GM12892 (cell line): ENCODE measurements at regions not wholly inside any gene's neighbourhood (a gene's known extent, or its start where the extent isn't known, plus 50 kb on each side); places are given as distances from the start of the nearest gene placed in this dataset.

Experiments used
- POLR2A ChIP-seq: IDR thresholded peaks from 2 replicates; pipeline ENCODE4 v1.6.1; 2011; ENCODE audit warnings: low read depth, low read length, control low read depth
- POLR2AphosphoS5 ChIP-seq: IDR thresholded peaks from 2 replicates; pipeline ENCODE4 v1.6.1; 2011; ENCODE audit warnings: low read depth, low read length, control low read depth

DNA sequence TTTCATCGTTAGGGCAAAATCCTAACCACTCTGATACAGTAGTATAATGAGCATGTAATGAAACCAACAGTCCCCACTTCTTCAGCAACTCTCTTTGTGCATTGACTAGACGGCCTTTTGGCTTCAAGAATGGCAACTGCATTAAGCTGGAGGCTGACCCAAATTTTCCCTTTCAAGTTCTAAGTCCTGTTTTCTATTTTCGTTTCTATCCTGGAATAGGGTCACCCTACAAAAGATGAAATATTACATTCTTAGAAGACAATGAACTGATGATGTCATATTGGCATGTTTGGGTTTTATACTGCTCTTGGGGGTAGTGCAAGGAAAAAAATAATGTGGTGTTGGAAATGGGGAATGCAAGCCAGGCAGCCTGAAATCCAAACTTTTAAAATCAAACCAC, 254.4 kb downstream of the ETAA1 start:
- TF ChIP-seq POLR2A: no peak
- no peak for TF ChIP-seq POLR2AphosphoS5
